WTC11 (cell line): ENCODE measurements at regions not wholly inside any gene's neighbourhood (a gene's known extent, or its start where the extent isn't known, plus 50 kb on each side); places are given as distances from the start of the nearest gene placed in this dataset.

Experiments used
- ATAC-seq: fragments of 200-7000 bp; cut with Tn5 transposase; 2 replicates; pipeline ENCODE4 v1.10.0; 2021; ENCODE audit warnings: mild to moderate bottlenecking, moderate library complexity
- CTCF ChIA-PET: fragments of 300-600 bp; sonication (Branson Sonifier 250); formaldehyde crosslinking; loops from one replicate; lab custom pipeline; 2021; ENCODE audit warnings: antibody characterized with exemption; lab: Charles Lee
- POLR2A ChIA-PET: fragments of 350-600 bp; sonication (Branson Sonifier 250); formaldehyde crosslinking; loops from one replicate; lab custom pipeline; 2021; ENCODE audit warnings: antibody characterized with exemption; lab: Charles Lee
- DNase-seq: peaks from one replicate; pipeline ENCODE4 v3.0.0; 2021; ENCODE audit warnings: low spot score
- H3K27ac Mint-ChIP-seq: 2 replicates; pipeline ENCODE4 v1.8.0; 2021; ENCODE audit warnings: mixed read lengths
- H3K27me3 Mint-ChIP-seq: 2 replicates; pipeline ENCODE4 v1.8.0; 2021; ENCODE audit warnings: low read depth, mild to moderate bottlenecking, moderate library complexity, mixed read lengths
- H3K36me3 Mint-ChIP-seq: 2 replicates; pipeline ENCODE4 v1.8.0; 2021; ENCODE audit warnings: mixed read lengths
- H3K4me1 Mint-ChIP-seq: 2 replicates; pipeline ENCODE4 v1.8.0; 2022; ENCODE audit warnings: mixed read lengths
- H3K4me3 Mint-ChIP-seq: 2 replicates; pipeline ENCODE4 v1.8.0; 2021; ENCODE audit warnings: mild to moderate bottlenecking, moderate library complexity, mixed read lengths
- H3K9me3 Mint-ChIP-seq: 2 replicates; pipeline ENCODE4 v1.8.0; 2021; ENCODE audit warnings: mixed read lengths
- CBFB ChIP-seq: sonication (generic); formaldehyde crosslinking; IDR thresholded peaks from 2 replicates; pipeline ENCODE4 v1.8.1; 2022; ENCODE audit warnings: mild to moderate bottlenecking, low read depth, missing genetic modification reagents
- CDX4 ChIP-seq: fragments of 250-450 bp; sonication (Bioruptor Pico); IDR thresholded peaks from 2 replicates; pipeline ENCODE4 v1.9.0; 2021; ENCODE audit warnings: moderate library complexity, mild to moderate bottlenecking, inconsistent platforms, borderline replicate concordance
- CTCF ChIP-seq: fragments of 200-600 bp; IDR thresholded peaks from 2 replicates; pipeline ENCODE4 v1.8.0; 2022; ENCODE audit warnings: antibody characterized with exemption
- ESRRA ChIP-seq: sonication (generic); formaldehyde crosslinking; IDR thresholded peaks from 2 replicates; pipeline ENCODE4 v1.8.1; 2022; ENCODE audit warnings: mild to moderate bottlenecking, missing genetic modification reagents, borderline replicate concordance
- ETV6 ChIP-seq: sonication (generic); formaldehyde crosslinking; IDR thresholded peaks from 2 replicates; pipeline ENCODE4 v1.8.1; 2022; ENCODE audit warnings: mild to moderate bottlenecking, missing genetic modification reagents
- GRHL2 ChIP-seq: fragments of 250-450 bp; sonication (Bioruptor Pico); IDR thresholded peaks from 2 replicates; pipeline ENCODE4 v1.8.0; 2022; ENCODE audit warnings: mild to moderate bottlenecking, moderate library complexity; ENCODE audit not compliant: insufficient replicate concordance, severe bottlenecking
- HMGA2 ChIP-seq: fragments of 250-450 bp; sonication (Bioruptor Pico); IDR thresholded peaks from 2 replicates; pipeline ENCODE4 v1.4.0; 2021; ENCODE audit warnings: mild to moderate bottlenecking, moderate library complexity
- MXD4 ChIP-seq: fragments of 250-450 bp; sonication (Bioruptor Pico); IDR thresholded peaks from 2 replicates; pipeline ENCODE4 v1.8.0; 2021; ENCODE audit warnings: mild to moderate bottlenecking, moderate library complexity, borderline replicate concordance
- MYBL2 ChIP-seq: sonication (generic); formaldehyde crosslinking; IDR thresholded peaks from 2 replicates; pipeline ENCODE4 v1.8.1; 2023; ENCODE audit warnings: mild to moderate bottlenecking, moderate library complexity, missing genetic modification reagents
- NR1H2 ChIP-seq: sonication (generic); formaldehyde crosslinking; IDR thresholded peaks from 2 replicates; pipeline ENCODE4 v1.9.0; 2021; ENCODE audit warnings: mild to moderate bottlenecking, moderate library complexity, missing genetic modification reagents
- NR3C1 ChIP-seq: sonication (generic); formaldehyde crosslinking; conservative IDR thresholded peaks from 2 replicates; pipeline ENCODE4 v1.8.1; 2023; ENCODE audit warnings: low read depth, mild to moderate bottlenecking, missing genetic modification reagents
- RELA ChIP-seq: sonication (generic); formaldehyde crosslinking; IDR thresholded peaks from 2 replicates; pipeline ENCODE4 v1.8.1; 2022; ENCODE audit warnings: missing genetic modification reagents, mild to moderate bottlenecking, borderline replicate concordance
- TEAD4 ChIP-seq: sonication (generic); formaldehyde crosslinking; IDR thresholded peaks from 2 replicates; pipeline ENCODE4 v1.8.0; 2022; ENCODE audit warnings: mild to moderate bottlenecking, missing genetic modification reagents
- TP53 ChIP-seq: sonication (generic); formaldehyde crosslinking; IDR thresholded peaks from 2 replicates; pipeline ENCODE4 v1.8.1; 2023; ENCODE audit warnings: mild to moderate bottlenecking, missing genetic modification reagents
- ZNF232 ChIP-seq: sonication (generic); formaldehyde crosslinking; IDR thresholded peaks from 2 replicates; pipeline ENCODE4 v1.8.0; 2022; ENCODE audit warnings: mild to moderate bottlenecking, missing genetic modification reagents
- ZNF317 ChIP-seq: sonication (generic); formaldehyde crosslinking; IDR thresholded peaks from 2 replicates; pipeline ENCODE4 v1.8.1; 2023; ENCODE audit warnings: low read depth, mild to moderate bottlenecking, moderate library complexity, missing genetic modification reagents, borderline replicate concordance
- ZNF423 ChIP-seq: fragments of 250-450 bp; sonication (Bioruptor Pico); IDR thresholded peaks from 2 replicates; pipeline ENCODE4 v2.1.2; 2022; ENCODE audit warnings: mild to moderate bottlenecking, moderate library complexity
- ZSCAN18 ChIP-seq: fragments of 250-450 bp; sonication (Bioruptor Pico); IDR thresholded peaks from 2 replicates; pipeline ENCODE4 v2.1.2; 2022; ENCODE audit warnings: mild to moderate bottlenecking, moderate library complexity
- TF ChIP-seq, protein P1 (sequence below): fragments of 250-450 bp; sonication (Bioruptor Pico); IDR thresholded peaks from 2 replicates; pipeline ENCODE4 v1.8.0; 2021; ENCODE audit warnings: mild to moderate bottlenecking
- TF ChIP-seq, protein P2 (sequence below): fragments of 250-450 bp; sonication (Bioruptor Pico); IDR thresholded peaks from 2 replicates; pipeline ENCODE4 v1.9.0; 2021; ENCODE audit warnings: mild to moderate bottlenecking, borderline replicate concordance
- TF ChIP-seq, protein P3 (sequence below): fragments of 250-450 bp; sonication (Bioruptor Pico); conservative IDR thresholded peaks from 2 replicates; pipeline ENCODE4 v1.9.0; 2021; ENCODE audit warnings: mild to moderate bottlenecking

DNA sequence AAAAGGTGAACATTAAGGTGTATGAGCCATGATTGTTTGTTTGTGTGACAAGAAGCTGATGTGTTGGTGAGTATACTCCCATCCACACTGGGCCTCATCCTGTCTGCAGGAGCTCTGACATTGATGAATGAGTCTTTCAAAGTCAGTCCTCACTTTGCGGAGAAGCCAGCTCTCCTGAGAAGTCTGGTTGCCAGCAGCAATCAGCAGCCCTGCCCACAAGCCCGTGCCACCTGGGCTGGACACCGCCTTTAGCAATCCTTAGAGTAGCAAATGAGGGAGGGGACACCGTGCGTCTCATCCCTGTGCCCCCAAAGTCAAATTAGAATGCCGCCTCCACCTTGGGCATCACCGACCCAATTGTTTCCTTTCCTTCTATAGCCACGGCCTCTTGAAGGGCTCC is 174.8 kb upstream of the NECTIN1 start:
- CTCF ChIA-PET, result no interaction called here
- H3K27ac Mint-ChIP-seq, result no peak overlapping the region
- POLR2A ChIA-PET, result no interaction called here
- H3K9me3 Mint-ChIP-seq, result no peaks in the 10 kb centered on the region
- H3K4me3 Mint-ChIP-seq, result no peak overlapping the region
- H3K27me3 Mint-ChIP-seq, result no peaks in the 10 kb centered on the region; the same call in 1 of the 2 replicates
- H3K36me3 Mint-ChIP-seq, result no peaks in the 10 kb centered on the region
- ATAC-seq, result no peak
- peaks cover 34% of the 10 kb centered on the region for H3K4me1 Mint-ChIP-seq
- no peak for DNase-seq
- TF ChIP-seq ZSCAN18 (CRISPR knock-in tag), result no peak
- TF ChIP-seq ZNF317 (CRISPR knock-in tag), result no peak
- TF ChIP-seq TP53 (CRISPR knock-in tag), result no peak
- no peak for TF ChIP-seq ESRRA (CRISPR knock-in tag)
- TF ChIP-seq NR3C1, result no peak
- TF ChIP-seq HMGA2, result no peak
- TF ChIP-seq CDX4 (CRISPR knock-in tag), result no peak
- no peak for TF ChIP-seq TEAD4 (CRISPR knock-in tag)
- TF ChIP-seq NR1H2 (CRISPR knock-in tag), result no peak
- no peak for TF ChIP-seq CBFB (CRISPR knock-in tag)
- no peak for TF ChIP-seq MYBL2 (CRISPR knock-in tag)
- no peak for TF ChIP-seq GRHL2
- TF ChIP-seq MXD4 (CRISPR knock-in tag), result no peak
- TF ChIP-seq, protein P1, sequence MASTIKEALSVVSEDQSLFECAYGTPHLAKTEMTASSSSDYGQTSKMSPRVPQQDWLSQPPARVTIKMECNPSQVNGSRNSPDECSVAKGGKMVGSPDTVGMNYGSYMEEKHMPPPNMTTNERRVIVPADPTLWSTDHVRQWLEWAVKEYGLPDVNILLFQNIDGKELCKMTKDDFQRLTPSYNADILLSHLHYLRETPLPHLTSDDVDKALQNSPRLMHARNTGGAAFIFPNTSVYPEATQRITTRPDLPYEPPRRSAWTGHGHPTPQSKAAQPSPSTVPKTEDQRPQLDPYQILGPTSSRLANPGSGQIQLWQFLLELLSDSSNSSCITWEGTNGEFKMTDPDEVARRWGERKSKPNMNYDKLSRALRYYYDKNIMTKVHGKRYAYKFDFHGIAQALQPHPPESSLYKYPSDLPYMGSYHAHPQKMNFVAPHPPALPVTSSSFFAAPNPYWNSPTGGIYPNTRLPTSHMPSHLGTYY (CRISPR knock-in tag), result no peak
- TF ChIP-seq RELA (CRISPR knock-in tag), result no peak
- no peak for TF ChIP-seq ETV6 (CRISPR knock-in tag)

DNA sequence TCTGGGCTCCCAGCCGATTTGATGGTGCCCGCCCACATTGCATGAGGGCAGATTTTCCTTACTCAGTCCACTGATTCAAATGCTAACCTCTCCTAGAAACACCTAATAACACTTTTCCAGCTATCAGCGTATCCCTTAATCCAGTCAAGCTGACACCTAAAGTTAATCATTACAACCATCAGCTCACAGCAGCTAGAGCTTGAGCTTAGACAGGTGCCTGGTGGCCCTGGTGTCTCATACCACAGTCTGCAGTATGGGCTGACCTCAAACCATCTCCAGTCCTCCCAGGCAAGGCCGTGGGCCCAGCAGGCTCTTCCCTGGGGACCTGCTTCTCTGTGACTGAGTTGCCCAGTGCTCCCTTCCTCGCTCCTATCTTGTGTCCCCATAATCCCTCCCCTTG is 174.4 kb upstream of the NECTIN1 start:
- H3K4me3 Mint-ChIP-seq, result no peak overlapping the region
- ATAC-seq, result no peak
- no peak for DNase-seq
- H3K9me3 Mint-ChIP-seq, result no peaks in the 10 kb centered on the region
- POLR2A ChIA-PET, result no interaction called here
- no peaks in the 10 kb centered on the region; the same call in 1 of the 2 replicates for H3K27me3 Mint-ChIP-seq
- TF ChIP-seq ZNF423 (CRISPR knock-in tag) (no peak), ZNF232 (CRISPR knock-in tag) (no peak), MYBL2 (CRISPR knock-in tag) (no peak), CTCF (no peak), HMGA2 (no peak)
- TF ChIP-seq, protein P2, sequence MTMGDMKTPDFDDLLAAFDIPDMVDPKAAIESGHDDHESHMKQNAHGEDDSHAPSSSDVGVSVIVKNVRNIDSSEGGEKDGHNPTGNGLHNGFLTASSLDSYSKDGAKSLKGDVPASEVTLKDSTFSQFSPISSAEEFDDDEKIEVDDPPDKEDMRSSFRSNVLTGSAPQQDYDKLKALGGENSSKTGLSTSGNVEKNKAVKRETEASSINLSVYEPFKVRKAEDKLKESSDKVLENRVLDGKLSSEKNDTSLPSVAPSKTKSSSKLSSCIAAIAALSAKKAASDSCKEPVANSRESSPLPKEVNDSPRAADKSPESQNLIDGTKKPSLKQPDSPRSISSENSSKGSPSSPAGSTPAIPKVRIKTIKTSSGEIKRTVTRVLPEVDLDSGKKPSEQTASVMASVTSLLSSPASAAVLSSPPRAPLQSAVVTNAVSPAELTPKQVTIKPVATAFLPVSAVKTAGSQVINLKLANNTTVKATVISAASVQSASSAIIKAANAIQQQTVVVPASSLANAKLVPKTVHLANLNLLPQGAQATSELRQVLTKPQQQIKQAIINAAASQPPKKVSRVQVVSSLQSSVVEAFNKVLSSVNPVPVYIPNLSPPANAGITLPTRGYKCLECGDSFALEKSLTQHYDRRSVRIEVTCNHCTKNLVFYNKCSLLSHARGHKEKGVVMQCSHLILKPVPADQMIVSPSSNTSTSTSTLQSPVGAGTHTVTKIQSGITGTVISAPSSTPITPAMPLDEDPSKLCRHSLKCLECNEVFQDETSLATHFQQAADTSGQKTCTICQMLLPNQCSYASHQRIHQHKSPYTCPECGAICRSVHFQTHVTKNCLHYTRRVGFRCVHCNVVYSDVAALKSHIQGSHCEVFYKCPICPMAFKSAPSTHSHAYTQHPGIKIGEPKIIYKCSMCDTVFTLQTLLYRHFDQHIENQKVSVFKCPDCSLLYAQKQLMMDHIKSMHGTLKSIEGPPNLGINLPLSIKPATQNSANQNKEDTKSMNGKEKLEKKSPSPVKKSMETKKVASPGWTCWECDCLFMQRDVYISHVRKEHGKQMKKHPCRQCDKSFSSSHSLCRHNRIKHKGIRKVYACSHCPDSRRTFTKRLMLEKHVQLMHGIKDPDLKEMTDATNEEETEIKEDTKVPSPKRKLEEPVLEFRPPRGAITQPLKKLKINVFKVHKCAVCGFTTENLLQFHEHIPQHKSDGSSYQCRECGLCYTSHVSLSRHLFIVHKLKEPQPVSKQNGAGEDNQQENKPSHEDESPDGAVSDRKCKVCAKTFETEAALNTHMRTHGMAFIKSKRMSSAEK, result no peak
- TF ChIP-seq, protein P3, sequence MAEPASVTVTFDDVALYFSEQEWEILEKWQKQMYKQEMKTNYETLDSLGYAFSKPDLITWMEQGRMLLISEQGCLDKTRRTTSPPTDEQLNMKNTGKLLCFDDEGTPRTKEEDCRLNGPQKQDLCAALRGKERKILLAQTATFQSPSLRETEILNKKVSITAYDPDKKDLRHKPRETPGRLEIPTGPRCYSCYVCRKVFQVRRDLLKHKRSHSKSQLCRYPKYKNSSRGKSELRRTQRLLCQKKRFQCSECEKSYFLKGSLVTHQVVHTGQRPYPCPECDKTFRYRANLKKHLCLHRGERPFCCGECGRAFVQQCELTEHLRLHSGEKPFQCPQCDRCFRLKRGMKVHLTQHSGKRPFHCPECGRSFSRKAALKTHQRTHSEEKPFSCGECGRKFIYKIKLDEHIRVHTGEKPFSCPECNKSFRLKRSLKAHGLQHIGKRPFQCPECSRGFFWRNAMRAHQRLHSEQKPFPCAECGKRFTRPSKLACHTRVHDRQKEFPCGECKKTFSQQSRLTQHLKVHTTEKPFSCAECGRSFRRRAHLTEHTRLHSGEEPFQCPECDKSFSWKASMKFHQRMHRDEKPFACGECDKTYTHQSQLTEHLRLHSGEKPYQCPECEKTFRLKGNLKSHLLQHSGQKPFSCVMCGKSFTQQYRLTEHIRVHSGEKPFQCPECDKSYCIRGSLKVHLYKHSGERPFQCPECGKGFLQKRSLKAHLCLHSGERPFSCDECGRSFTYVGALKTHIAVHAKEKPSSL (CRISPR knock-in tag), result no peak
- TF ChIP-seq, all 79 proteins: peak for 0
- H3K27ac Mint-ChIP-seq, result no peak overlapping the region
- CTCF ChIA-PET, result no interaction called here
- no peaks in the 10 kb centered on the region for H3K36me3 Mint-ChIP-seq
- H3K4me1 Mint-ChIP-seq, result peaks cover 35% of the 10 kb centered on the region
